PC-3 (cell line): ENCODE measurements at regions not wholly inside any gene's neighbourhood (a gene's known extent, or its start where the extent isn't known, plus 50 kb on each side); places are given as distances from the start of the nearest gene placed in this dataset.

Experiments used
- CTCF ChIP-seq: fragments of 300-600 bp; sonication (generic); conservative IDR thresholded peaks from 2 replicates; pipeline ENCODE4 v1.5.1; 2017; ENCODE audit warnings: antibody characterized with exemption, low read depth, mild to moderate bottlenecking, low read length
- EZH2 ChIP-seq: fragments of 300-600 bp; sonication (generic); IDR thresholded peaks from one replicate; pipeline ENCODE4 v1.6.1; 2017; ENCODE audit warnings: antibody characterized with exemption, mild to moderate bottlenecking, low read length; ENCODE audit not compliant: unreplicated experiment
- EZH2phosphoT487 ChIP-seq: fragments of 300-600 bp; sonication (generic); IDR thresholded peaks from 2 replicates; pipeline ENCODE4 v1.6.1; 2018; ENCODE audit warnings: mild to moderate bottlenecking, antibody characterized with exemption, low read length, borderline replicate concordance

DNA sequence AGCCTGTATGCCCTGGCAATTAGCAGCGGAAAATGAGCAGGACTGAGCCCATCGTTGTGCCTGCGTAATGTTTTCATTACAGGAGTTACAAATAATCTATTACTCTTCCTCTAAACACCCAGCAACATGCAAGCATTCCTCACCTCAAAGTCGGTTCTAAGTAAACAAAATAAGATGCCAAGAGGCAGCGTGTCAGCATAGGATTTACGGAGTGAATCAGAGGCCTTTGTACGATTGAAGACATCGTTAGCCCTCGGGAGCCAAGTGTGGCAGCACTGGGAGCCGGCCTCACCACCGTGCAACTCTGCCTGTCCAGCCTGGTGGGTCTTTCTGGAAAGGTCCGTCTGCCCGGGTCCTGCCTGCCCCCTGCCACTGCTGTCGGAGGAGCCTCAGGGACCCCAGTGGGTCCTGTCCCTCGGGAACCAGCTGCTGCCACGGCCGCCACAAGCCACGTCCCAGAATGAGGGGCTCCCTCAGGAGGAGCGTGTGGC lies 80.1 kb upstream of the CTDP1 start:
- no peak for TF ChIP-seq EZH2
- no peak for TF ChIP-seq CTCF
- TF ChIP-seq EZH2phosphoT487 = no peak
